GM21381 (cell line): ENCODE measurements at regions not wholly inside any gene's neighbourhood (a gene's known extent, or its start where the extent isn't known, plus 50 kb on each side); places are given as distances from the start of the nearest gene placed in this dataset.

ENCODE experiments used
- ATAC-seq: cut with Tn5 transposase; IDR thresholded peaks from one replicate; pipeline ENCODE4 v1.9.1; 2021; ENCODE audit warnings: mild to moderate bottlenecking, moderate library complexity; ENCODE audit not compliant: unreplicated experiment

DNA sequence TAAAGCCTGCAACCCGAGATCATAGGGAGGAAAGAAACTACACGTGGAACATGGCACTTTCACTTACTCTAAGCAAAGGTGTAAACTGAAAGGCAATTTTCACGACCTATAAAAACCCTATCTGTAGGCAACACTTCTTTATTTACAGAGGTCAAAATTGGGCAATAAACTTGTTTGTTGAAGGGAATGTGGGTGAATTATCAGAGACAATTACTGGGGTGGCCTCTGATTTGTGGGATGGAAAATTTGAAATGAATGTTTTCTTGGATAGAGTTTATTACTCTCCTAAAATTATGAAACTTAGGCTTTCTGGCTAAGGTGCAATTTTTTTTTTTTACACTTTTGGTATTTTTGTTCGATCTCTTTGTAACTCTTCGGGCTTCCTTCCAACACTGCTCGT lies 734.1 kb upstream of the TENM3 start:
- ATAC-seq = no peak

DNA sequence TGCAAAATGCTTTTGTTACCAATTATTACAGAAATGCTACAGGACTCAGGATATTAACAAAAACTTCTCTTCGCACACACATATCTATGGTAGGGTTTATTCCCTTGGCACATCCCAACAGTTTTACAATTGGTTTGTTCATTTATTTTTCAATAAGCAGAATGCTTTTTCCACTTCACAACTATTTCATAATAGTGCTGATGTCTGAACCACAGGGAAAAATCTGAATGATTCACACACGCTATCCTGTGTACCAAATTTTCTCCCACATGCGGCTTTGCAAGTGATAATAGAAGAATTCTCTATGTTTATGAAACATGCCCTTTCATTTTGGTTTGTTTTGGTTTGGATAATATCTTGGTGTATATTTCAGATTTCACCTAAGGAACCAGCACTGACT lies 725.7 kb upstream of the TENM3 start:
- no peak for ATAC-seq

DNA sequence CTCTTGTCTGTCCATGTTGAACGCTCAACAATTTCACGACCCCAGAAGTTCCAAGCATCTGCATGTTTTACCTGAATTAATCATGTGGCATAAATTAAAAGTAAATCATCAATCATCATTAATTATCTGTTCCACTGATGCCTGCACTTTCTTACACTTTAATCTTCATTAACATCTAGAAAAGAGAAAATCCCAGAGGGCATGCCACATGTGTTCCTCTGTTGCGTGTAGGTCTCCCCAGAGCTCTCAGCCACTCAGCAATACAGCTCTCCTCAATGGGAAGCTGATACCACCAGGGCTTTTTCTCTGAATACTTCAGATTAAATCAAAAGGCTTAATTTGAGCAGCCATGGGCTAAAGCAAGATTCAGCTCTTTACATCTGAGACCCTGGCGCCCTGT lies 722.4 kb upstream of the TENM3 start:
- no peak for ATAC-seq

DNA sequence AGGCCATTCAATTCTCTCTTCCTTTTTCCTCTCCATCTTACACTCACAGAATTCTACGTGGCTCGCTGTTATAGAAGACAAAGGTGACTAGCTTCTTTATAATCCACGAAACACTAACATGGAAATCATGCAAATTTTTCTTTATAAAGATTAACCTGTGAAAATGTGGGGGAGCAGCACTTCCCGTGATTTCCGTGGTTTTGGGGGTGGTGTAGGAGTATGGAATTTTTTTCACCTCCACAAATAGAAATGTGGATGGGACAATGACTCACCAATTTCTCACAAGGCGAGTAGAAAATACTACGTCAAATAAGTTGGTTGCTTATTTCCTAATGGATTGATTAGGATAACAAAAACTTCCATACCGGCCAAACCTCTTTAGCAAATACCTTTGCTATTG lies 719.2 kb upstream of the TENM3 start:
- no peak for ATAC-seq

DNA sequence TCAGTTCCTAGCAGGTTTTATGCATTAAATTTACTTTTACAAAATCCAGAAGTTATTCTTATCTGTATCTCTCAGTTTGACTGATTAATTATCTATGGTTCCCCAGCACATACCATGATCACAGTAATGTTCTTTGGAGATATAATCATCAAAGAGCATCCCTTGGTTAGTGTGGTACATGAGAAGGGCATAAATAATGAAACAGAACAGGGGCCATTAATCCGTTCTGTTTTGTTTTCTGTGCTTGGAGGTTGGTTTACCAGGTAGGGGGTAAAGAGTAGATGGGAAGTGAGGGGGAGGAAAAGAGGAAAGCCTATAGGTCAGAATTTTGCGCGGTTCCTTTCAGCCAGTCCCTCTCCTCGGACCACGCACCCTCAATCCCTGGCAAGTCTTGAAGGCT lies 718.7 kb upstream of the TENM3 start:
- no peak for ATAC-seq

DNA sequence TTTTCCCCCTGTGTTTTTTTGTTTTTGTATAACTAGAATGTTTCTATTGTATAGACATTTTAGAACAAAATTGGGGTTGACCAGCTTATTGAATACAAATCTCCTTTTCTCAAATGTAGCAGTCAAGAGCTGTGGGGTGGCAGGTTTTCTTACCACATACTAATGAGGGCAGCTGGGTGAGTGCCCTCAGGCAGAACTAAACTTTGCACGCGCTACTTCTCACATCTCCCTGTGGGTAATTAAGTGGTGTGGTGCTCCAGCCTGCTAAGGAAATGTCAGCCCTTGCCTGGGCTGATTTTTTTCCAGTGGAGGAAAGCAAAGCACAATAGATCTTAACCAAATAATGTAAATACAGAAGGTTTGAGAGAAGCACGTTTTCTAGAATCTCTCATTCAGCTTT lies 717.6 kb upstream of the TENM3 start:
- ATAC-seq = no peak

DNA sequence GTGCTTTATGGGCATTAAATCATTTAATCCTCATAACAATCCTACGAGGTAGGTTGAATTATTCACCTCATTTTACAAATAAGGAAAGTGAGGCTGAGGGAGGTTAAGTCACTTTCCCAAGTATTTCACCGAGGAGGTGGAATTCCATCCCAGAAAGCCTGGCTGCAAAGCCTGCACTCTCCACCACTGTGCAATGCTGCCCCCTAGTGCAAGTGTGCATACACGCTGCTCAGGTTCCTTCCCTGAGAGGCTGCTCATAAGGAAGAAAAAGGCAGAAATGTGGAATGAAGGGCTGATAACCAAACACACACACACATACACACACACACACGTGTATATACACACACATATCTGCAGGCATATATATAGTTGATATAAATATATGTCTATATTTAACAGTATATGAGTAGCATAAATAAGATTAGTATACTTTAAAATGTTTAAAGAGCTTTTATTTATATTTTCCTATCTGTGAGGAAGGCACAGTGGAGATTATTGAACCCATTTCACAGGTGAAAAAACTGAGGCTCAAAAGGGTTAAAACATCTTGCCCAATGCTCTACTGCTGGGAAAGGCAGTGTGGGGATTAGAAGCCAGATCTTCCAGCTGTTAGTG lies 714.5 kb upstream of the TENM3 start:
- ATAC-seq = no peak

DNA sequence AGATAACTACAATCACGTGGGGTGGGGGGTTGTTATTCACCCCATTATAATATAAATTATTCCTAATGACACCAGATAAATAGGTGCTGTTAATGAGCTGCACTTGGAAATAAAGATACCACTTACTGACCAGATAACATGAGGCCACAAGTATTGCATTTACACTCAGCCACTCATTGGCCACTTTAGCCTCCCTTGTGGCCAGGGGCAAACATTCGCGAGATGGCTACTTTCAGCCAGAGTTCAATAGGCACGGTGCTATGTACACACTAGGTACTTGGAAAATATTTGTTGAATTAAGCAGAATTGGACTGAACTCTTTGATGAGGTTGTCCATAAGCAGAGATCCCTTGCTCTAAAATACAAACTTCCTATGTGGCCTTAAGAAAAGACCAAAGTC lies 713.7 kb upstream of the TENM3 start:
- ATAC-seq = no peak

DNA sequence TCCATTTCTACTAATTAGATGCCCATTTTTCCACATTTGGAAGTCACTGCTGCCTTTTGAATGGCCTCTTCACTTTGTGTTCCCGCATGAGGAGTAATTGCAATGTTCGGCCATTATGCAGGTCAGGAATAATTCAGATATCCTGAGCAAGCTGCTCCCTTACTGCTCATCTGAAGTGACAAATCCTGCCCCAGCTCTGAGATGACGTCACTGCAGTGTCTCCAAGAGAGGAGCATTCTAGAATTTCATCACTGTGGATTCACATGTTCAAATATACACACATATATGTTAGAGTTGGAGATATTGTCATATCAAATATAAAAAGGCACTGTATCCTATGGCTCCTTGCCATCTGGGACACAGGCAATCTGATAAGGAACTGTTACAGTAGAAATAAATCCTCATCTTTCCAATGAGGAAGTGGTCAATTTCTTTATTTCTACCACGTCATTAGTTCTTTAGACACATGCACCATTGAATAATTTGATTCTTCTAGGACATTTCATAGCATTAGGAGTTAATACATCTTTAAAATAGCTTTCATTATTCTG lies 706.9 kb upstream of the TENM3 start:
- ATAC-seq = no peak

DNA sequence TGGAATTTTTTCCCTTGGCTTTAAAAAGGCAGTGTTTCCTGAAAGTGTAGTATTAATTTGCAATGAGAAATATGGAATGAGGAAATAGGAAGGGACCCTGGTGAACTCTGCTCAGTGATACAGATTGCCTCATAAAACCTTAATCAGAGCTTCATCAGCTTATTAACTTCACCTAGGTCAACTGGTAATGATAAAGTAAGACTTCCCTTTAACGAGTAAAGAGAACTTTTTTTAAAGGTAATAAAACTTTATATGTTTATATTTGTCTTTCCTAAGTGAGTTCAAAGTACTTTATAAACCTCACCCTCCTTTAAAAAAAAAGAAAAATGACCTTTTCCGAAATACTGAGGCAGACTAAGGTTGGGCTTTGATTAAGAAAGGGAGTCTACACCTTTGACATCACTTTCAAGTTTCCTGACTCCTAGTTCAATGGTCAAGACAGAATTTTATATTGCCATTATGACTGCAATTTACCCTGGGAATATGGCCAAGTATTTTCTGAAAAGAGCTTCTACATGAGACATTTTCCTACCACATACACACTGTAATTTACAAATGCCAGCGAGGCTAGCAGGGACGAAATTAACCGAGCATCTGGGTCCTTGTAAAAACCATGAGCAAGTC lies 706.3 kb upstream of the TENM3 start:
- ATAC-seq = no peak

DNA sequence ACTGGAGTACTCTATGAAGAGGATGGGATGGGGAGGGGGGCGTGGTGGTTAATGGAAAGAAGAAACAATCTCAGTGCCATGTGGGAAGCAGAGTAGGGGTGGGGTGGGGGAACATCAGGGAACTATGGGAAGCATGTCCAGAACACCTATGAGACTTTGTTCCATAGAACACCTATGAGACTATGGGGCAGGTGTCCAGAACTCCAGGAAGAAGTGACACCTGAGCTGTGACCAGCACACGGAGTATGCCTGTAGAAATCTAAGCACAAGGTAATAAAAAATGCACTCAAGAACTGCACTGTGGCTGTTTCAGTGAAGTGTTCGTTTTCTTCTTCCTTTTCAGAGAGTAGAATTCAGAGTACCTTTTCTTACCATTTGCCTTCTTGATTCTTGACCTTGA lies 704.8 kb upstream of the TENM3 start:
- no peak for ATAC-seq

DNA sequence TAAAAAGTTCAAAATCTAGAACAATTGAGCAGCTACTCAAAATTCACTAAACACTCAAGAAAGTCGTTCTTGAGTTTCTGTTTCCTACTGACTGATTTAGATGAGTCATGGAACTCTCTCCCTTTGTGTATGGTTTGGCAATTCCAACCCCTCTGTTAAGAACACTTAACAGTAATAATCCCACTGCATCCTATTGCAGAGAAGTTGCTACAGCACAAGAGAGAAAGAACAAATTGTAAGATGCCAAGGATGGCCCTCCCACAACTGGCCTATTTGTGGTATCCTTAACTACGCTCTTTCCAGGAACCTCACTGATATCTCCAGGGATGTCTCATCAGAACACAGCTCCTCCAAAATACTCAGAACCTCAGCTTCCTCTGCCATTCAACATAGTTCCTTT lies 701.8 kb upstream of the TENM3 start:
- no peak for ATAC-seq

DNA sequence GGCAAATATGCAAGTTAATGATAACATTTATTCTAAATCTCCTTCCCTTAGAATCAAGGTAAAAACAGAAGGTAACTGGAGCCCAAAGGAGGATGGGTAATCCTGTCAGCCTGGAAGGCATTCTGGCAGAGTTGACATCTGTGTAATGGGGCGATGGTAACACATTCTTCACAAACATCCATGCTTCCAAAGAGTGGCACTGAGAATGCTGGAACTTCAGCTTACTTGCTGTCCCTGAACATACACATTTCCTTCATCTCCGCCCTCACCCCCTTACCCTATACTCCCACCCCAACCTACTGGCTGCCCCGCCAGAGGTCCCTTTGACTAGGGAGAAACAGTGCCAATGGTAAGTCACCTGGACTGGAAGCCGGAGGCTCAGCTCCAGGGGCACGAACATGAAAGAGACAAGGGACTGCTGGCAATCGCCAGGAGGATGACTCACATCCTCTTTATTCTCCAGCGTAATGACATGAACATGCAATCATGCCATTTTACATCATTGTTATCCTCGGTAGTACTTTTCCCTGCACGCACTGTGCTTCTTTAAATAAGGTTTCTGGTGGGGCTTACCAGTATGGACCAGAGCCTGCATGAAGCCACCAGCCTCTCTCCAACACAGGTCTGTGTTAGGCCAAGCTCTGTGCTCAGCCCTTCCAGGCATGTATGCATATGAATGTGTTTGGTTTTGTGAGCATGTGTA lies 694.2 kb upstream of the TENM3 start:
- ATAC-seq = no peak

DNA sequence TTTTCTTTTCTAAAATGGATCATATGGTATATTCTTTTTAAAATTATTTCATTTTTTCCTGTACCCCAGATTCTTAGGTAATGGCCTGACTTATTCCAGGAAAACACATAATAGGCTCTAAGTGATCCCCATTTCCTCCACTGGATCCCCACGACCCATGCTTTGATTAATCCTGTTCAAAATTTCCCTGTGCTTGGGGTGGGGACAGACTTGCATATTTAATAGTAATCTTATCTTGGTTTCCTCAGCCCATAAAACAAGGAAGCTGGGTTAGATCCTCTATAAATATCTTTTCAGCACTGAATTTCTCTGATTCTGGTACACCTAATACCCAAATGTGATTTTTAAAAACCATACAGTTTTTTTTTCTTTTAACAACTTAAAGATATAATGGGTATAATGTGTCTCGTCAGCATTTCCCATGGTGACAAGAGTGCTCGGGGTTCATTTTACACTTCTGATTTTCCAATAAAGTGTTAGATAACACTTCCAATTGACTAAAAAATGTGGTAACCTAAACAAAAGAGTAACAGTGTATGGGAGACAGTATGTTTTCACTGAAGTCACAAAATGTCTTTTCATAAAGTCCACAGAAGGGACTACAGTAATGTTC lies 693.5 kb upstream of the TENM3 start:
- no peak for ATAC-seq

DNA sequence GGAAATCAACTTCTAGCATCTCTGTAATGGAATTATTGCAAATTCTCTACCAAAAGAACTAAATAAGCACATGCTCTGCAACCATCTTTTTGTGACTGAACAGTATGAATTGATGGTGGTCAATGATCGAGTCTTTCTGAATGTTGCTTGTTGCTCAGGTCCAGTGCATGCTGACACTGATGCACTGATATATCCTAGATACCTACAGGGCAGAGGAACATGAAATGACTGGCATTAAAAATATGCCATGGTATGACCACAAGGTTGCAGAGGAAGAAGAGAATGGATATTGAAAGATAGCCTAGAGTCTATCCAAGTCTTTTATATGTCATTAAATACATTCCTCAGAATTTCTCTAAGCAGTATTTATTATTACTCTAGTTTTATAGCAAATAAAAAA lies 692.8 kb upstream of the TENM3 start:
- no peak for ATAC-seq

DNA sequence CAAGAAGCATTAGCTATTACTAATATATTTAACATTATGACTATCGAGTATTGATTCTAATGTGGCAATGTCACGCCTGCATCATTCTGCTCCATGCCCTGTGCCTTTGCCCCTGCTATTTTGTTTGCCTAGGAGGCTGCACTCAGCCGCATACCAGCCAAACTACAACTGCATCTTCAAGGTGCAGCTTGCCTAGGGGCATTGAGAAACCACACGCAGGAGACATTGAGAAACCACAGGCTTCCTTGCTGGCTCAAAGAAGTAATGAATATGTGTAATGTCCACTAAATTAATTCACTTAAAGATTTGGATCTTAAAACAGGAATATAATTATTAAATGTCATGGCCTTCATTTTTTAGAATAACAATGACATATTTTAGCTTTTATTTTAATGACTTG lies 683.6 kb upstream of the TENM3 start:
- ATAC-seq = no peak

DNA sequence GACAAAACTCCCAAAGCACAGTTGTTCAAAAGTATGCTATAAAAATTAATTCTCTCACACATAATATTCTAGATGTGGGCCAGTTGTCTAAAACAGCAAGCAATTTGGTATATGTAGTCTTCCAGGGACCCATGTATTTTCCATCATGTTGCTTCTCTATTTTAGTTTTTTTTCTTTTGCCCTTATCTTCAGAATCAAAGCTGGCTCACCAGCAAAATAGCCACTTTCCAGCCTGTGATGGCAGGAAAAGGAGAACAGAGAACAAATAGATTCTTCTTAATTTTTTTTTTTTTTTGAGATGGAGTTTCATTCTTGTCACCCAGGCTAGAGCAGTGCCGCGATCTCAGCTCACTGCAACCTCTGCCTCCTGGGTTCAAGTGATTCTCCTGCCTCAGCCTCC lies 680.8 kb upstream of the TENM3 start:
- ATAC-seq = no peak

DNA sequence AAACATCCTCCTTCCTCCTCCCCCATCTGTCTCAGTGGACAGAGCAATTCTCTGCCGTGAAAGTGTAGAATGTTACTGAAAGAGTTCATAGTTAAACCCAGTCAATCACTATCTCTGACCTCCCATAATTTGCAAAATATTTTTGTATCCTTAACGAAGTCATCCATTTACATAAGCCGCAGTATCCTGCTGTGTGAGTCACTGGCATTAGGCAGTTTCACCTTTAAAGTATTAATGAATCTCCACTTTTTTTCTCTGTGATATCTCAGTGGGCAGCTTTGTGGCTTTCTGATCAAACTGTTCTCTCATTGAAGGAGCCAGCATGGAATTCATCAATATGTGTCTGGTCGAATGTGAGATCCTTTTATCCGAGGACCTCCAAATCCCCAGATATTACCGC lies 678.6 kb upstream of the TENM3 start:
- ATAC-seq = no peak

DNA sequence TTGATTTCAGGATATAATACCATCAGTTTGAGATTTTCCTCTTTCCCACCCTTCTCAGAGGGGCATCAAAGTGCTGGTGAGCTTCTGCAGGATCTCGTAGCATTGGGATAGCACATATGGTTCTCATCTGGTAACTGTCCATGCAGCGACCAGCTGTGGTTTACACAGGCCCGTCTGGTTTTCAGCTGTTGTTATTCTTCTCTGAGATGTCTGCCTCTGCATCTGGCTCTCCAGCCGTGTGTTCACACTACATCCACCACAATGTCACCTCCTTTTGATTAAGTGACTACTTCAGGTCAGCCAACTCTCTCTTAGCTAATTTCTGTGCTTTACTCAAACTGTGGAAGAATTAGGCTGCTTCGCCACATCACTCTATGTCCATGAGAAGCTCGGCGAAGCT lies 676.7 kb upstream of the TENM3 start:
- ATAC-seq = no peak

DNA sequence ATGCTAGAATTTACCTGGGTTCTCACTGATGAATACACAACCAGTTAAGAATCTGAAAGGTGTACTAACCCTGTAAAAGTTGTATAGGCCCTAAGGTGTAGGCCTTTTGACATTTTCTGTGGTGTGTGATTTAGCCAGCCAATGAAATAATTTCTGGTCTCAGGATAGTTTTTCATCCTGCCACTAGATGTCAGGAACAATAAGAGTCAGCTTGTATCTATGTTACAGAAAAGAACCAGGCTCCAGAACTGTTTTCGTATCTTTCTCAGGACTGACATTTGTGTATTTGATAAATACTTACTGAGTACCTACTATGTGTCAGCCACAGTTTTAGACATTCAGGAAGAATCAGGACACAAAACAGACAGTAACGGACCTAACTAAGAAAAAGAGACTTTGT lies 673.6 kb upstream of the TENM3 start:
- peak; percentile 55 for ATAC-seq

DNA sequence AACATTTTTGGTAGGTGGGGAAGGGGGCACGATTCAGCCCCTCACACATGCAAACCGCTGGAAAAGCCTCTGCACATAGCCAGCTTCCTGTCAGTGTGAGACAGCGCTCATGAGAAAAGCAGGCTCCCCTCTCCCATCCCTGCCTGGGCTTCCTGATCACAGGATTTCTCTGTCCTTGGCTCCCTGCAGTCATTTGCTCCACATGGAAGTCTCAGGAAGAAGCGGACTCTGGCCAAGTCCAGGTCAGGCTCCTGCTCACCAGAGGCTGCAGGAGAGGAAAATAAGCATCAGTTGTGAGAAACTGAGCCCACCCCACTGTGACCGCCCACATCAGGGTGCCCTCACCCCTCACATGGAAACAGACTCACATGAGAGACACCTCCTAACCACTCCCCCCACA lies 664.3 kb upstream of the TENM3 start:
- ATAC-seq = no peak

DNA sequence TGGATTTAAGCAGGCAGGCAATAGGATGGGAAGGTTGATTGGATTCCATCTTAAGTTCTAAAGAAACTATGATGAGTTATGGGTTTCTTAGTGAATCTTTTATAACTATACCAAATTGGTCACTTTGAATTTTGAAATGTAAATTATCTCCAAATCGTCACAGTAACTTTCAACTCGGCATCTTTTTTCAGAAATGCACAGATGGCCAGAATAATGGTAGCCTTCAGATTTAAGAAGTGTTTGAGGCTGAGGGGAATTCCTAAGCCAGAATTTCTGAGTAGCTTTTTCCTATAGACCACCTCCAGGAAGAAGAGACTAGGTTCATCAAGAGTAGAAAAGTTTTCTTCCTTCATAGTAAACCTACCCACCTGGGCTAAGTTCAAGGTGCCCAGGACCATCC lies 663.7 kb upstream of the TENM3 start:
- ATAC-seq = no peak
